Hepatocyte (in vitro differentiated cells): ENCODE measurements at regions not wholly inside any gene's neighbourhood (a gene's known extent, or its start where the extent isn't known, plus 50 kb on each side); places are given as distances from the start of the nearest gene placed in this dataset.

Experiments
- CTCF ChIP-seq: fragments of 200-600 bp; sonication (generic); IDR thresholded peaks from 2 replicates; pipeline ENCODE4 v1.5.1; 2016; ENCODE audit warnings: antibody characterized with exemption, mild to moderate bottlenecking; ENCODE audit not compliant: poor library complexity
- EZH2phosphoT487 ChIP-seq: fragments of 200-600 bp; sonication (generic); IDR thresholded peaks from one replicate; pipeline ENCODE4 v1.6.1; 2018; ENCODE audit warnings: antibody characterized with exemption, mild to moderate bottlenecking, low read depth, moderate library complexity; ENCODE audit not compliant: unreplicated experiment, severe bottlenecking

- TF ChIP-seq EZH2phosphoT487 (no peak), CTCF (no peak)
Observed at GRCh38 chr6:97939440-97940168, 656.6 kb upstream of the MMS22L start.
